ENCODE measurements at regions not wholly inside any gene's neighbourhood (a gene's known extent, or its start where the extent isn't known, plus 50 kb on each side); places are given as distances from the start of the nearest gene placed in this dataset.

- TF ChIP-seq TAF1 (IDR thresholded peaks at IDR 0.05; ENCODE audit: low read depth) (no peak), EZH2 (IDR thresholded peaks at IDR 0.05; ENCODE audit: borderline replicate concordance, insufficient read depth, low read length, poor library complexity, severe bottlenecking) (no peak), EP300 (conservative IDR thresholded peaks at IDR 0.05; ENCODE audit: poor library complexity, severe bottlenecking) (no peak), SMC3 (conservative IDR thresholded peaks at IDR 0.05; ENCODE audit: poor library complexity) (no peak), RAD21 (conservative IDR thresholded peaks at IDR 0.05) (no peak), POLR2AphosphoS5 (IDR thresholded peaks at IDR 0.05) (no peak), MXI1 (conservative IDR thresholded peaks at IDR 0.05; ENCODE audit: poor library complexity, severe bottlenecking) (no peak)
- TF ChIP-seq, protein P1, sequence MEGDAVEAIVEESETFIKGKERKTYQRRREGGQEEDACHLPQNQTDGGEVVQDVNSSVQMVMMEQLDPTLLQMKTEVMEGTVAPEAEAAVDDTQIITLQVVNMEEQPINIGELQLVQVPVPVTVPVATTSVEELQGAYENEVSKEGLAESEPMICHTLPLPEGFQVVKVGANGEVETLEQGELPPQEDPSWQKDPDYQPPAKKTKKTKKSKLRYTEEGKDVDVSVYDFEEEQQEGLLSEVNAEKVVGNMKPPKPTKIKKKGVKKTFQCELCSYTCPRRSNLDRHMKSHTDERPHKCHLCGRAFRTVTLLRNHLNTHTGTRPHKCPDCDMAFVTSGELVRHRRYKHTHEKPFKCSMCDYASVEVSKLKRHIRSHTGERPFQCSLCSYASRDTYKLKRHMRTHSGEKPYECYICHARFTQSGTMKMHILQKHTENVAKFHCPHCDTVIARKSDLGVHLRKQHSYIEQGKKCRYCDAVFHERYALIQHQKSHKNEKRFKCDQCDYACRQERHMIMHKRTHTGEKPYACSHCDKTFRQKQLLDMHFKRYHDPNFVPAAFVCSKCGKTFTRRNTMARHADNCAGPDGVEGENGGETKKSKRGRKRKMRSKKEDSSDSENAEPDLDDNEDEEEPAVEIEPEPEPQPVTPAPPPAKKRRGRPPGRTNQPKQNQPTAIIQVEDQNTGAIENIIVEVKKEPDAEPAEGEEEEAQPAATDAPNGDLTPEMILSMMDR (IDR thresholded peaks at IDR 0.05; ENCODE audit: poor library complexity, severe bottlenecking), result no peak
- TF ChIP-seq, protein P2, sequence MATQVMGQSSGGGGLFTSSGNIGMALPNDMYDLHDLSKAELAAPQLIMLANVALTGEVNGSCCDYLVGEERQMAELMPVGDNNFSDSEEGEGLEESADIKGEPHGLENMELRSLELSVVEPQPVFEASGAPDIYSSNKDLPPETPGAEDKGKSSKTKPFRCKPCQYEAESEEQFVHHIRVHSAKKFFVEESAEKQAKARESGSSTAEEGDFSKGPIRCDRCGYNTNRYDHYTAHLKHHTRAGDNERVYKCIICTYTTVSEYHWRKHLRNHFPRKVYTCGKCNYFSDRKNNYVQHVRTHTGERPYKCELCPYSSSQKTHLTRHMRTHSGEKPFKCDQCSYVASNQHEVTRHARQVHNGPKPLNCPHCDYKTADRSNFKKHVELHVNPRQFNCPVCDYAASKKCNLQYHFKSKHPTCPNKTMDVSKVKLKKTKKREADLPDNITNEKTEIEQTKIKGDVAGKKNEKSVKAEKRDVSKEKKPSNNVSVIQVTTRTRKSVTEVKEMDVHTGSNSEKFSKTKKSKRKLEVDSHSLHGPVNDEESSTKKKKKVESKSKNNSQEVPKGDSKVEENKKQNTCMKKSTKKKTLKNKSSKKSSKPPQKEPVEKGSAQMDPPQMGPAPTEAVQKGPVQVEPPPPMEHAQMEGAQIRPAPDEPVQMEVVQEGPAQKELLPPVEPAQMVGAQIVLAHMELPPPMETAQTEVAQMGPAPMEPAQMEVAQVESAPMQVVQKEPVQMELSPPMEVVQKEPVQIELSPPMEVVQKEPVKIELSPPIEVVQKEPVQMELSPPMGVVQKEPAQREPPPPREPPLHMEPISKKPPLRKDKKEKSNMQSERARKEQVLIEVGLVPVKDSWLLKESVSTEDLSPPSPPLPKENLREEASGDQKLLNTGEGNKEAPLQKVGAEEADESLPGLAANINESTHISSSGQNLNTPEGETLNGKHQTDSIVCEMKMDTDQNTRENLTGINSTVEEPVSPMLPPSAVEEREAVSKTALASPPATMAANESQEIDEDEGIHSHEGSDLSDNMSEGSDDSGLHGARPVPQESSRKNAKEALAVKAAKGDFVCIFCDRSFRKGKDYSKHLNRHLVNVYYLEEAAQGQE (IDR thresholded peaks at IDR 0.05; ENCODE audit: borderline replicate concordance), result no peak
These were observed 199.8 kb downstream of the PDGFRA start for GRCh38 chr4:54428940-54429339.

Measured in neural cell (in vitro differentiated cells).